MM.1S (cell line): ENCODE measurements at regions not wholly inside any gene's neighbourhood (a gene's known extent, or its start where the extent isn't known, plus 50 kb on each side); places are given as distances from the start of the nearest gene placed in this dataset.

Experiments
- EZH2 ChIP-seq: fragments of 300-600 bp; sonication (generic); optimal IDR thresholded peaks from 2 replicates; pipeline ENCODE3; 2017; ENCODE audit warnings: low read depth, mild to moderate bottlenecking, antibody characterized with exemption, low read length, mixed read lengths
- EZH2phosphoT487 ChIP-seq: fragments of 300-600 bp; sonication (generic); IDR thresholded peaks from 2 replicates; pipeline ENCODE4 v1.6.1; 2018; ENCODE audit warnings: antibody characterized with exemption, low read length
- TF ChIP-seq, protein P1 (sequence below): fragments of 300-600 bp; sonication (generic); IDR thresholded peaks from 2 replicates; pipeline ENCODE4 v1.5.1; 2016; ENCODE audit warnings: antibody characterized with exemption, low read length, mixed read lengths

DNA sequence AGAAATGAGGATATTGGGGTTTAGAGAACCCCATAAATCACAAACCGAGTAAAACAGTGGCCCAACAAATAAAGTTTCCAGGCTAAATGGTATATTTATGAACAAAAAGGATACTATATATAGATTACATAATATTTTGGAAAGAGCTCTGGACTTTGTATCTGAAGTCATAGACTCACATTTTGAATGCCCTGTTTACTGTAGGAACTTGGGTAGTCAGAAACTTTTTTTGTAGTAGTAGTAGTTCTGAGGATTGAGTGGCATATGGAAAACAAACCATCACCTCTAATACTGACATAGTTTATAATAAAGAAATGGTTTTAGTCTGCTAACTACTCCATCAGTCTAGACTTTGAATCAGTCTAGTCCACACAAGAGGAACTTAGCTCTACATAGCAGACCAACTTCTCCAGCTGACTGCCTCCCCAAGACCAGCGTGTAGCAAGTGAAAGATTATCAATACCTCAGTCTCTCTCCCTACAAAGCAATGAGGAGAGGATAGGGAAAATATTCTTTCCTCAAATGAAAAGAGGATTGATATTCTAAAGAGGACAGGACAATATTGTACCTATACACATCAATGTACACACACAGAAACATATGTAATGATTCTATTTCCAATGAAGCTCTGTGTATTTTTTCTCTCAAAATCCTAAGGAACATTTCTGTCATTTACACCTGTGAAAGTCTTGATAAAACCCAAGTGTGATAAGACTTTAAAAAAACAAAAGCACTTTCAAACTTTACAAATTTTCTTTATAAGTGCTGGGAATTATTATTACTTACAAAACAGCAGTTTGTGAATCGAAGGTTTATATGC lies 184.9 kb upstream of the MAP2 start:
- TF ChIP-seq, protein P1, sequence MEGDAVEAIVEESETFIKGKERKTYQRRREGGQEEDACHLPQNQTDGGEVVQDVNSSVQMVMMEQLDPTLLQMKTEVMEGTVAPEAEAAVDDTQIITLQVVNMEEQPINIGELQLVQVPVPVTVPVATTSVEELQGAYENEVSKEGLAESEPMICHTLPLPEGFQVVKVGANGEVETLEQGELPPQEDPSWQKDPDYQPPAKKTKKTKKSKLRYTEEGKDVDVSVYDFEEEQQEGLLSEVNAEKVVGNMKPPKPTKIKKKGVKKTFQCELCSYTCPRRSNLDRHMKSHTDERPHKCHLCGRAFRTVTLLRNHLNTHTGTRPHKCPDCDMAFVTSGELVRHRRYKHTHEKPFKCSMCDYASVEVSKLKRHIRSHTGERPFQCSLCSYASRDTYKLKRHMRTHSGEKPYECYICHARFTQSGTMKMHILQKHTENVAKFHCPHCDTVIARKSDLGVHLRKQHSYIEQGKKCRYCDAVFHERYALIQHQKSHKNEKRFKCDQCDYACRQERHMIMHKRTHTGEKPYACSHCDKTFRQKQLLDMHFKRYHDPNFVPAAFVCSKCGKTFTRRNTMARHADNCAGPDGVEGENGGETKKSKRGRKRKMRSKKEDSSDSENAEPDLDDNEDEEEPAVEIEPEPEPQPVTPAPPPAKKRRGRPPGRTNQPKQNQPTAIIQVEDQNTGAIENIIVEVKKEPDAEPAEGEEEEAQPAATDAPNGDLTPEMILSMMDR = no peak
- TF ChIP-seq EZH2 (no peak), EZH2phosphoT487 (no peak)
